ENCODE measurements at regions not wholly inside any gene's neighbourhood (a gene's known extent, or its start where the extent isn't known, plus 50 kb on each side); places are given as distances from the start of the nearest gene placed in this dataset.
"Not testable (repeated sequence)": the region's sequence is repeated elsewhere in the genome, so short reads cannot be mapped to it uniquely, and the experiment has no call there.

DNA sequence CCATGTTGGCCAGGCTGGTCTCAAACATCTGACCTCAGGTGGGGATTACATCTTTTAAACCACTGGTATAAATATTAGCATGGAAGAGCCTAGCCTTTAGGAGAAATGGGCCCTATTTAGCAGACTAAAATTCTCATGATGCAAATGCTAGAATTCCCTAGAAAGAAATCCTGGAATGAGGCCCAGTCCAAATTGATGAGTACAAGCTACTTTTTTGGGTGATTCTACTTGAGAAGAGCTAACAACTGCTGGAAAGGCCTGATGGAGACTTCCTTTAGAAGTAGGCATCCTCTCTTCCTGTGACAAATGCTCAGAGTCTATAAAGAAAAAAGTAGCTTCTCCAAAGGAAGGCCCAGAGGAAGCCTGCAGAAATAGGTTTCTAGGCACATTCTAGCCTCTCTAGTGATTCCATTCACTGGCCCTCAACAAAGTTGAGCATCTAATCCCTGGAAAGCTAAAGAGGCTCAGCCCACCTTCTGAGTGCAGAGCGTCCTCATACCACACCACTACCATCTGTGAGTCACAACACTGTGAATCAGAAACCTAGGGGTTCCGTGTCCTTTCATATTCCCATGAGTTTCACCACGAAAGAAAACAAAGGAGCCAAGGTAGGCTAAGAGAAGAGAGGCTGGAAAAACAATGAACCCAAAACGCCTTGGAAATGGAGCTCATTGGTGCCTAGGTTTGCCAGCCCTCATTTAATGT lies 183.1 kb downstream of the C1D start:
- no peak for DNase-seq

DNA sequence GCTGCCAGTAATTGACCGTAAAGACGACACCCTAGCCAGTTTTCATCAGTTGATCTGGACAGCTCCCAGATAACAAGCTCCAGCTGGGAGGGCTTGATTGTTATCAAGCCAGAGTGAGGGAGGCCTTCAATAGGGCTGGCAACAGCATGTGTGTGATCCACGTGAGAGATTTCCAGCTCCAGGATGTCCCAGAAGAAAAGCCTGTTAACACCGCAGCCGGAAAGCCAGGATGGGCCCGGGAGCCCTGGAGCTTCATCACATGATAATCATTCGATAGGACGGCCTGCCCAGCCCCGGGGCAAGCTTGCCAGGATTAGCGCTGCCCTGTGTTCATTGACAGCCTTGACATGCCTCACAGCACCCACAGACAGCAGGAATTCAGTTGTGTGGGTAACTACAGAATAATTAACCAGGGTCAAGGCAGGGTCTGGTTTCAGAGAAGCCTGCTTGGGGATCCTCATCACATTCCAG lies 182.5 kb downstream of the C1D start:
- no peak for DNase-seq

DNA sequence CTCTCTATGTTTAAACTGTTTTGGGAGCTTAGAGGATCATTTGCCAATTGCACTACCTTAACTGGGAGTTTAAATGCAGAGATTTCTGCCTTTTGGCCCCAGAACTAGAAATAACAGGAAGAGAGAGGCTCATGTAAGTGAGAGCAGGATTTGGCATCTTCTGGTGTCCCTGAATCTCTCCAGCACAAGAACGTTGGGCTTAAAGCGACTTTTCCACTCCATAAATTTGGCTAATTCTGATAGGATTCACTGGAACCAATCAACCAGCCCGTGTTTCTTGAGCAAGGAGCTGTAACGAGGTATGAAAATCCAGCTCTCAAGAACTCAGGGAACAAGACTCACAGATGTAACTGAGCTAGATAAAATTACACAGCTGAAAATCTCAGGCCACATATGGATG lies 181.0 kb downstream of the C1D start:
- DNase-seq, result no peak

DNA sequence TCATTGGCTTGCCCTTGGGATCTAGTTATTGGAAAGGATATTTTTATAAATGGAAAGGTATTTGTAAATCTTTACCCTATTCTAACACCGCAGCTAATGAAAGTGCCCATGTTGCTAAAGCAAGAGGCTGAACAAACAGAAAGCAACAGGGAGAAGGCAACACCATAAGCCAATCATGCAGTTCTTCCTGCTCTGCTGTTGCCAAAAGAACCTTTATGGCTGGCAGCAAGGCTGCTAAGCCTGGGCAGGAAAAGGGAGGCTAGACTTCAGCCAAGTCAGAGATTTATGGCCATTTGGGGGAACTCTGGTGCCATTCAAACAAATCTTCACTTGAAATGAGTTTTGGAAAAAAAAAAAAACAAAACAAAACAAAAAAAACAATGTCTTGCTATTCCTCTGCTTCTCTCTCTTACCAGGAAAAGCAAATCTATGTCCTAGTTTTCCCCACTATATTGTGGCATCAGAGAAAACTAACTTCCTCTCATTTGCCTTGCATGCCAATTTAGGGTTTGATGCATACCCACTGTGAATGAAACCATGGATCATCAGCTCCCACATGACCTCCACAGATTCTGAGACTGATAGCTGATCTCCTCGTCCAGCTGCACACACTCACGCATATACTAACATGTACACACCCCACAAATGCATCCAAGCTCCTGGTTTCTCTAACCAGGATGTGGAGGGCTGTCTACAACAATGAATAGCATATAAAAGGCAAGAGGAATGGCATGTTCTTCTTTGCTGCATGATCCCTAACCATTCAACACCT lies 179.3 kb downstream of the C1D start:
- no peak for DNase-seq

DNA sequence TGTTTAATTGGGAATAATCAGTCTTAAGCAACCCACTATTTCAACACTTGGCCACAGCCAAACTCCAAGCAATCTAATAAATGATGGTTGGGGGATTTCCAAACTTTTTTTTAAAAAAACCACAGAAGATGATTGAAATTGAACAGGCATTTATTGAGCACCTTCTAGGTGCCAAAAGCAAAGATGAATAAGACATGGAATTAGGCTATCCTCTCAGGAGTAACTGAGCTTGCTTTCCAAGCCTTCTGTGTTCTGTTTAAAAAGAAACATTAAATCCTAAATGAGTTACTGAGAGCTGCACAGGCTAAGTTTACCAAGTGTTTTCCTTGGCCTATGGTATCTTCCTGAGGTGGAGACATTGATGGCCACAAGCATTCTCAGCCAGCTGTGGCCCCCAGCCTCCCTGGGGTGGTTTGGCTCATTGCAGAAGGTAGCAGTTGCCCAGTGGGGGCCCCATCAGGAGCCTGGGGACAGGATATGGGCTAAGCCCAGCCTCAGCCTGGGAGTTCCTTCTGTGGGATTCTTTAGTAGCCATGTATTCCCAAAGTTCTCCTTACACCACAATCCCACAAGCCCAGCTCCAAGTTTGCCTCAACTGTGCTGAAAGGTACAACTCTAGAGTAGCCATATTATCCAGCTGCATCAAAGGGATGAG lies 174.3 kb downstream of the C1D start:
- DNase-seq, result no peak

DNA sequence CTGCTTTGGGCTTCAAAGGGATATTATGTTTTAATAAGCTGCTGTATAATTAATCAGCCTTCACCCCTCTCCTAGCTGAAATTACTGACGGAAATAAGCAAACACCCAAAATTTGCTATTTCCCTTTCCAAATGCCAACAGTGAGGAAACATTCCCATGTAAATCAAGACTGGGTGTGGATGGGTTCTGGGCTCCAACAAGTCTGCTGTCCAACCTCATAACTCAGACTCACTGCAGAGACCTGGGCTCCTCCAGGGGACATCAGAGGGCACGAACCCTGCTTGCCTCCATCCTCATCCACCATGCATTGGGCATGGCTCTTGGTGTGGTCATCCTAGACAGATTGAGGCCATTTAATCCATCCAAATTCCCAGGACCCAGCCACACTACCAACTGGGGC lies 173.7 kb downstream of the C1D start:
- DNase-seq, result no peak

DNA sequence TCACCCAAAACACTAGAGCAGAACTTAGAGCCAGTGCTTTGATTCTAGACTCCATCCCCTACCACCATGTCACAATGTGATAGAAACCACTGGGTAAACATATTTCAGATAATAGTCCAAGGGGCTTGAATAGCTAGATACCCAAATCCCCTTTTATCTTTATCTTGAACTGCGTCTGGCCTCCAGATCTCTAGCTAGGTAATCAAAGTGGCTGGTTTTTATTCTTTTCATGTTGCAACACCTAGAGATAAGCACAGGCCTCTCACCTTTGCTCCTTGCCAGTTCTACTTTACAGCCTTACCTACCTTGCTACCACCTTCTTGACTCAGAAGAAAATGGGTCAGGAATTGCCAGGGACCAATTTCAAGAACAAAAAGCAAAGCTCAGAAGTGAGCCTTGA lies 171.2 kb downstream of the C1D start:
- no peak for DNase-seq

DNA sequence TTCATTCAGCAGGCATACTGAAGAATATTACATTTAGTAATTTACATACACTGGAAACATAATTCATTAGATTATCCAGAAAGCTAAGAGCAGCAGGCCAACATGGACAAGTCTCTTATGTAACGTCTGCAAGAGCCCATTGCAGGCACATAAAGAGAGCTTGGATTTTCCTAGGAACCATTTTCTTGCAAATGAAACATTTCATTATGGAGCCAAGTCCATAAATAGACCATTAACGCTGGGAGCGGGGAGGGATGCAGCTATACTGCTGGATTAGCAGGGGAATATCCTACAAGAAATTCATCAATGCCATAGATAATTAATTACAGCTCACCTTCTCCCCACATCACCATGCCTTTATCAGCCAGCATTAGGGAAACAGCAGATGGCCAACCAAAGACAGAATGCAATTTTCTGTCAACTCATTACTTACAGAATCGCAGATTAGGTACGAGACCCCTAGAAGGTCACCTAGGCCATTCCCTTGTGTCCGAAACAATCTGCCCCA lies 170.4 kb downstream of the C1D start:
- no peak for DNase-seq

DNA sequence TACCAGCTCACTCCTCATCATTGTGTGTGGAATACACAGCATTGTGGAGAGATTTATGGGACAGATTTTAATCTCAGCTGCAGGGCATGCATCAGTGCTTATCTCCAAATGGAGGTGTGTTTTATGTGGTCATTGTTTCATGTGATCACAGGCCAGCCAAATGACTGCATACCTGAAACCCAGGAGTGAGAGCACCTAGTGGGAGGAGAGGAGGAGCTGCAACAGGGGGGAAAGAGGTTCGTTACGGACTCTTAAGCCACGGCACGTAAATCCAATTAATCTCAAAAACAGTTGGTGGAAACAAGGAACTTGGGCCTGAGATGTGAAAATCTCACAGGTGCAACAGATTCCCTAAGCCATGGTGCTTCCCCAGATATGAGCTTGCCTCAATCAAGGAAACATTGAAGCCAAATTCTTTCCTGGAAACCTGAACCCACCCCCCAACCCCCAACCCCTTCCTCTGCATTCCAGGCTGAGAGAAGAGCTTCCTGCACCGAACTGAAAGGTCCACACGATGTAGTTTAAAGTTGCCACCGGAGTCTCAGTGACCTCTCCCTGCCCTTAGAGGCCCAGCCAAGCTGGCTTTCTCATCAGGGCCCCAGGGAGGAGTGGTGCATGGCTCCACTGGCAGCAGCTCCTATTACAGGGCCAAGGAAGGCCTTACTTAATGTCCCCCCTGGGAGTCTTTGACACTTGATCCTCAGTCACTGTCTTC lies 167.4 kb downstream of the C1D start:
- no peak for DNase-seq

DNA sequence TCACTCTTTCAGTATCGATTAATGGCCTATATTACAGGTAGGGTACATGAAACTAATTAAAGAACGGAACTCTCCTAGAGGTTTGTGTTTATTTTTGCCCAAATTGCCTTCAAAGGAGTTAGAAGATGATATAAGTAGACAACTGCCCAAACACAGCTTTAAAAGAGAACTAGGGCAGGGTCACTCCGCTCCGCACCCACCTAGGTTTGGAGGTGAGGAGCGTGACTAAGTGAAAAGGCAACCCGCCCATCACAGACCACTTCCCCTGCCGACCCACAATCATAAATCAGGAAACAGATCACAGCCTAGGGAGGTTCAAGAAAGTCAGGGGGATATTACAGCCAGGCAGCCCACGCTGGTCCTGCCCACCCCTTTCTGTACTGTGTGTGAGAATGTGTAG lies 166.7 kb downstream of the C1D start:
- no peak for DNase-seq

DNA sequence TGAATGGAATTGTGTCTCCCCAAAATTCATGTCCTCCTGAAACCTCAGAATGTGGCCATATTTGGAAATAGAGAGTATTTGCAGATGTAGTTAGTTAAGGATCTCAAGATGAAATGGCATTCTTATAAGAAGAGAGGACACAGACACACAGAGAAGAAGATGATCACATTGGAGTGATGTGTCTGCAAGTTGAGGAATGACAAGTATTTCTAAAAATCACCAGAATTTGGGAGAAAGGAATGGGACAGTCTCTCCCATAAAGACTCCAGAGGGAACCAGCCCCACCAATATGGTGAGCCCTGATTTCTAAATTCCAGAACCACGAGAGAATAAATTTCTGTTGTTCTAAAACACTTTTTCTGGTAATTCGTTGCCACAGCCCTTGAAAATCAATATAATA lies 166.3 kb downstream of the C1D start:
- DNase-seq, result no peak

DNA sequence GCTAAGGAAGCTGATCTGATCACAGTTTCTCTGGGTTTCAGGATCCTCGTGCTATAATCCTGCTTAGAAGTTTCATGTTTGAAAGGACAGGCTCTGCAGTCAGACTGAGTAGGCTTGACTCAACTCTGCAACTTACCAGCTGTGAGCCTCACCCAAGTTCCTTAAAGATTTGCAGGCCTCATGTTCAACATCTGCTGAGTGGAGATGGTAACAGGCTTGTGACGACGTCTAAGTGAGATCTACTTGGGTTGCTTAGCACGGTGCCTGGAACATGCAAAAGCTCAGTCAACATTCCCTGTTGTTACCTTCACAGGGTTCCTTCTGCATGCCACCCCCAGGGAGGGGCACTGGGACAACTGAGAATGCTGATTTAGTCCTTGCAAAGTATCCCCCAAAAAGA lies 164.2 kb downstream of the C1D start:
- no peak for DNase-seq

DNA sequence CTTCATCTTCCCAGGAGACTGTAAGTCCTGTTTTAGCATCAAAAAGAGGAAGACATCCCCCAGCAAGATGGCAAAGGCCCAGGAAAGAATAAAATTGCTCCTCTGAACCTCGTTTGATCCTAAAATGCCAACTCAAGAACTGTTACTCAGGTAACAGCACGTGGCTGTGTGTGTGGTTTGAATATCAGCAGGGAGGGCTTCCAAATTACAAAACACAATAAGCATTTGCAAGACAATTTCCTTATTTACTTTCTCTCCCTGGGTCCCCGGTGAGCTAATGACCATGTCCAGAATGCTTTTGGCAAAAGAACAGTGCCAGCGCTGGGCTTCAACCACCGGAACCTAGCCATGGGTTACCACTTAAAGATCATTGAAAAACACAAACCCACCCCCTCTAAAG lies 163.6 kb downstream of the C1D start:
- DNase-seq, result no peak

DNA sequence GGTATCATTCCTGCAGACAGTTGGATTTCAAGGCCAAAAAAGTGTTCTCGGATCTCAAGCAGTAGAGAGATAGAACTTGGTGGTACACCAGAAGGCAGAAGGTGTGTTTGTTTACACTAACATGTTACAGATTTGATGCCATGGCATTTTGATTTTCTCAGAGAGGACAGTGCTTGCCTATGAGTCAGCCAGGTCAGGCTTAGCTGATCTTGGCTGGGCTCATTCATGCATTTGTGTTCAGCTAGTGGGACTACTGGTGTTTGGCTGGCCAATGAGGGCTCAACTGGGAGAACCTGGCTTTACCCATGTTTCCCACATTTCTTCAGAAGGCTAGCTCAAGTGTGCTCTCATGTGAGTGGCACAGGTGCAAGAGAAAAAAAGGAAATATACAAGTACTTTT lies 162.0 kb downstream of the C1D start:
- no peak for DNase-seq

DNA sequence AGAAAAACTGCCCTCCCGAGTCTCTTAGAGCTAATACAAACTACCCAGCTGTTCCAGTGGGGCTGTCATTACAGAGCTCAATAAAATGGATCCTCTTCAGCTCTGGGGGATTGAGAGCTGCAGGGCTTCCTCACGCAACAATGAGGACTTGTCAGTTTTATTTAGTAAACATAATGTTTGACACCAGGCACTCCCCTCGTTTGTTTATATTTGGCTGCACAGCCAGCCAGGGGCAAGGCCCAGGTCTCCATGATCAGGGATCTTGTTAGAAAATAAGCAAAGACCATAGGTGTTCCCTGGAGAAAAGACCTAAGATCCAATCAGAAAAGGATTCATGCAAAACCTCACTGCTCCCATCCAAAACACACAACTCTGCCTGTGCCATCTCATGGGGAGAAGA lies 158.2 kb downstream of the C1D start:
- DNase-seq, result no peak

DNA sequence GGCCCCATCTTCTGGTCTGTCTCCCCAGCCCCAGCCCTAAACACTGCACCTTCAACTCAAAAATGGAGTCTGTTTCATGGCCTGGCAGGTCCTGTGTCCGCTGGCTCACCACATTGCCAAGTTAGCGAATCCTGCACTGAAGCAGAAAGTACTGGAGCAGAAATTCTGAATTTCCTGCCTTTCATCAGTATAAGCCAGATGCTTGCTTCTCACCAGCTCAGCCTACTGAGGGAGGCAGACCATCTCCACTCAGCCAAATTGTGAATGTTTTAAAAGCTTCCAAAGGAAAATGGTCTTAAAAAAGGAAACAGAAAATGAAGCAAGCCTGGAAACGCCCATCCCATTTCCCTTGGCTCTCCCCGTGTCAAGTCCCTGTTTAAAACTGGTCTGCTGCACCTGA lies 157.8 kb downstream of the C1D start:
- DNase-seq, result no peak

DNA sequence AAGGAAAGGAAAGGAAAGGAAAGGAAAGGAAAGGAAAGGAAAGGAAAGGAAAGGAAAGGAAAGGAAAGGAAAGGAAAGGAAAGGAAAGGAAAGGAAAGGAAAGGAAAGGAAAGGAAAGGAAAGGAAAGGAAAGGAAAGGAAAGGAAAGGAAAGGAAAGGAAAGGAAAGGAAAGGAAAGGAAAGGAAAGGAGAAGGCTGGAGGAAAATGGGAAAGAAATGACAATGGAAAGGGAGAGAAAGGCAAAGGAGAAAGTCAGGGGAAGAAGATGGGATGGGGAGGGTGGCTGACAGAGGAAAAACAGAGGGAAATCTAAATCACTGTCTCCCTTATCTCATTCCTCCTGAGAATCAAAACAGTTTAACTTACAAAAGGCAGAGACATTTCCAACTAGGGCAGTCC lies 156.3 kb downstream of the C1D start:
- not testable (repeated sequence) for DNase-seq

DNA sequence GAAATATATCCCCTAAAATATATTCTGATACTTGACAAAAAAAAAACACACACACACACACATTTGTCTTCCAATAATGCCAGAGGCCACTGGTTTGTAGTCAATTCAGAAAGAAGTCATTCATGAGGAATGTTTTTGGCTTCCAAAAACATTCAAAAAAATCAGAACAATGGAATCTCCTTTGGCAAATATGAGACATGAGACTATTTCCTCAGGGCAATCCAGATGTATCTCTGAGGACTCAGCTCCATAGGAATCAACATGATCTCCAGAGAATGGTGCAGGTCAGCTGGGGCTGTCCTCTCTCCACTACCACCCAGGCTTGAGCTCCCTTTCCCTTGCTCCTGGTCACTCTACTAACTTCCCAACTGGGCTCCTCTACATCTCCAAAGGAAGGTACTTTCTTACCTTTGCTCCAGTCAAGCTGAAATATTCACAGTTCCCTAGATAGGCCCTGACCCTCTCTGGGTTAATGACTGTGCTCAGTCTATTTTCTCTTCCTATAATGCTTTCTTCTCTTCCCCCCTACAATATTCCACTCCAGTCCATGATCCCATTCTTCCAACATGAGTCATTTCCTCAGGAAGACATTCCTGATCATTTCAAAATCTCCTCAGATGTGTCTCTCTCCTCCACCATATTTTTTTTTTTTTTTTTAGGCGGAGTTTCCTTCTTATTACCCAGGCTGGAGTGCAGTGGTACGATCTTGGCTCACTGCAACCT lies 145.3 kb downstream of the C1D start:
- no peak for DNase-seq

DNA sequence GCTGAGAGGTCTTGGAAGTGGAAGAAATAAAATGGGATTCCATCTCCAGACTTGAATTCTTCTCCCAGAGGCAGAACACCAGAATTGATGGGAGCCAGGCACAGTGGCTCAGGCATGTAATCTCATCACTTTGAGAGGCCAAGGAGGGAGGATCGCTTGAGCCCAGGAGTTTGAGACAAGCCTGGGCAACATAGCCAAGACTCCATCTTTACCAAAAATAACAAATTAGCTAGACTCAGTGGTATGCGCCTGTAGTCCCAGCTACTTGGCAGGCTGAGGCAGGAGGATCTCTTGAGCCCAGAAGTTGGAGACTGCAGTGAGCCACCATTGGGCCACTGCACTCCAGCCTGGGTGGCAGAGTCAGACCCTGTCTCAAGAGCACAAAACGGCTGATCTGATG lies 144.3 kb downstream of the C1D start:
- no peak for DNase-seq

DNA sequence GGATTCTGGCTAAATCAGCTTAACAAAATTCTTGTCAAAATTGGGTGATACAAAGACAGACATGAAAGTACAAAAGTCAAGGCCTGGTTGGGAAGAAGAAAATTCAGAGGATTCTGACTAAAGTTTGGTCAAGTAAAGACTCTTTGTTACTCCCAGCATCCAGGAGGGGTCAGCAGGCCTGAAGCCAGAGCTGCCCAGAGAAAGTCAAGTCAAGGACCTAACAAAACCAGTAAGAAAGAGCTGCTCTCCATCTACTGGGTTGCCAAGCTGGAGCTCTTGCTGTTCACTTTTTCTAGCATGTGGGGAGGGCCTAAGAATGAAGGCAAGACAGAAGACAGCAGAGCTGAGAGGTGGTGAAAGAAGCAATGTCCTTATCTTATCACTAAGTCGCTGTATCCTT lies 143.3 kb downstream of the C1D start:
- no peak for DNase-seq

DNA sequence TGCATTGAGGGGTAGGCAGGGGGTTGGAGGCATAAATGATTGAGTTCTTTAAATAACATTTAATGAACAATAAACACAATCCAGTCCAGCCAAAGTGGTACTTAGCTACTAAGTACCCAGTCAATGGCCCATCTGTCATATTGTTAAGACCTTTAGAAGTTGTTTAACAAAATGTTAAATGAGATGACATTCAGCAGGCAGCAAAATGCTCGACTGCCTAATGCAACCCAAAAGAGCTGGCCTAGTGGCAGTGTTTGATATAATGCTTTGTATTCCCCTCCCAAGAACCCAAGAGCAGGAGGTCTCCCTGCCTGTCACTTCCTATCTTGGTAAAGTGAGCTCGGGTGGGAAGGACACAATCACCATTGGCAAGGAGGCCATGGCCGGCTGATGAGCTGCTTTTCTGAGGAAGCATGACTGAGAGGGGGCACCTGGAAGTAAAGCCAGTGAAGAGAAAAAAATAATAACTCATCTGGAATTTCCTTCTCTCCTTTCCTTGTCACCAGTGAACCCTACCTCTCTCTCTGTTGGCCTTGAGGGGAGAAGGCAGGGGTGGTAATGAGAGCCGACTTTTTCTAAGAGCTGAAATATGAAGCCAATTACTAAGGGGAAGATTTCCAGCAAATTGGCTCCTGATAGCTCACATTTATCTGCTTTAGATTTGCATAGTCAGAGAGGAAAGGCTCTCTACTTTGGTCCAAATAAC lies 140.6 kb downstream of the C1D start:
- DNase-seq, result peak; percentile 56

DNA sequence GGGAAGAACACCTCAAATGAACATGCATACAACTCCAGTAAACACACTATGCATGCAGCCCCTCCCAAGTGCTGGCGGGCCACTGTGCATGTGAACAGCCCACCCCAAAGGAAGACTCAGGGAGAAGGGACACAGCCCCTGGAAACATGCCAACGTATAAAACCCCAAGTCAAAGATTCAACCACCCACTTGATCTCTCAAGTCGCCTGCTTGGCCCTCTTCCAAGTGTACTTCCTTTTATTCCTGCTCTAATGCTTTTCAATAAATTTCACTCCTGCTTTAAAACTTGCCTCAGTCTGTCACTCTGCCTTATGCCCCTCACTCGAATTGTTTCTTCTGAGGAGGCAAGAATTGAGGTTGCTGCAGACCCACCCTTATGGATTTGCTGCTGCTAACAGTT lies 139.1 kb downstream of the C1D start:
- no peak for DNase-seq
